GM19467 (cell line): ENCODE measurements at regions not wholly inside any gene's neighbourhood (a gene's known extent, or its start where the extent isn't known, plus 50 kb on each side); places are given as distances from the start of the nearest gene placed in this dataset.
"Not testable (repeated sequence)": the region's sequence is repeated elsewhere in the genome, so short reads cannot be mapped to it uniquely, and the experiment has no call there.

Experiments
- ATAC-seq: cut with Tn5 transposase; IDR thresholded peaks from one replicate; pipeline ENCODE4 v1.9.1; 2021; ENCODE audit warnings: mild to moderate bottlenecking, moderate library complexity; ENCODE audit not compliant: unreplicated experiment

- no peak for ATAC-seq
These were observed 50.7 kb upstream of the TNFSF4 start for GRCh38 chr1:173257805-173258204.

GRCh38 chr1:173258479-173259264, 51.5 kb upstream of the TNFSF4 start:
- ATAC-seq, result no peak

GRCh38 chr1:173260329-173260728, 53.2 kb upstream of the TNFSF4 start:
- not testable (repeated sequence) for ATAC-seq

GRCh38 chr1:173266841-173267240, 59.7 kb upstream of the TNFSF4 start:
- ATAC-seq, result no peak

- ATAC-seq, result no peak
These were observed 60.4 kb upstream of the TNFSF4 start for GRCh38 chr1:173267453-173267945.

- no peak for ATAC-seq
These were observed 61.1 kb upstream of the TNFSF4 start for GRCh38 chr1:173268261-173268660.

- no peak for ATAC-seq
These were observed 61.7 kb upstream of the TNFSF4 start for GRCh38 chr1:173268786-173269277.

GRCh38 chr1:173269490-173270230, 62.5 kb upstream of the TNFSF4 start:
- no peak for ATAC-seq

GRCh38 chr1:173270243-173270642, 63.1 kb upstream of the TNFSF4 start:
- ATAC-seq, result no peak

- not testable (repeated sequence) for ATAC-seq
These were observed 63.9 kb upstream of the TNFSF4 start for GRCh38 chr1:173271021-173271420.

GRCh38 chr1:173275496-173275895, 68.4 kb upstream of the TNFSF4 start:
- no peak for ATAC-seq

GRCh38 chr1:173276922-173277800, 70.0 kb upstream of the TNFSF4 start:
- ATAC-seq, result peak; percentile 80

GRCh38 chr1:173280899-173281660, 73.9 kb upstream of the TNFSF4 start:
- ATAC-seq, result no peak

- no peak for ATAC-seq
These were observed 77.9 kb upstream of the TNFSF4 start for GRCh38 chr1:173285048-173285447.

GRCh38 chr1:173287785-173288184, 80.7 kb upstream of the TNFSF4 start:
- no peak for ATAC-seq

GRCh38 chr1:173293756-173294155, 86.6 kb upstream of the TNFSF4 start:
- no peak for ATAC-seq

- ATAC-seq, result no peak
These were observed 87.7 kb upstream of the TNFSF4 start for GRCh38 chr1:173294843-173295242.

- no peak for ATAC-seq
These were observed 88.3 kb upstream of the TNFSF4 start for GRCh38 chr1:173295391-173295790.

- ATAC-seq, result no peak
These were observed 88.9 kb upstream of the TNFSF4 start for GRCh38 chr1:173295995-173296394.

GRCh38 chr1:173297798-173298391, 90.8 kb upstream of the TNFSF4 start:
- ATAC-seq, result peak; percentile 84
